Left cardiac atrium (tissue), 4 donors: ENCODE measurements at regions not wholly inside any gene's neighbourhood (a gene's known extent, or its start where the extent isn't known, plus 50 kb on each side); places are given as distances from the start of the nearest gene placed in this dataset.
"Not testable (repeated sequence)": the region's sequence is repeated elsewhere in the genome, so short reads cannot be mapped to it uniquely, and the experiment has no call there.

Source experiments
- ATAC-seq, 2 donors: fragments of 200-7000 bp; cut with Tn5 transposase; one replicate each; pipeline ENCODE4 v1.9.1; 2020; ENCODE audit warnings: mild to moderate bottlenecking in 2 of 2, moderate library complexity in 2 of 2
- DNase-seq: peaks from one replicate; pipeline ENCODE4 v3.0.0-alpha.2; 2020
- intact Hi-C, 2 donors: fragments of 100-400 bp; cut with DNase I; formaldehyde crosslinking; loops; one replicate each; pipeline versions ENCODE4 v1.14.1 to v1.15.1; 2022 to 2023
- donor health status: DM: no; HTN: yes; CAD: no.
- donor health status: DM: no; HTN: yes; CAD: no; lungs with severe emphysema.
- donor health status: DM: yes; HTN: yes; CAD: no.
- donor health status: Dilated cardiomyopathy.

DNA sequence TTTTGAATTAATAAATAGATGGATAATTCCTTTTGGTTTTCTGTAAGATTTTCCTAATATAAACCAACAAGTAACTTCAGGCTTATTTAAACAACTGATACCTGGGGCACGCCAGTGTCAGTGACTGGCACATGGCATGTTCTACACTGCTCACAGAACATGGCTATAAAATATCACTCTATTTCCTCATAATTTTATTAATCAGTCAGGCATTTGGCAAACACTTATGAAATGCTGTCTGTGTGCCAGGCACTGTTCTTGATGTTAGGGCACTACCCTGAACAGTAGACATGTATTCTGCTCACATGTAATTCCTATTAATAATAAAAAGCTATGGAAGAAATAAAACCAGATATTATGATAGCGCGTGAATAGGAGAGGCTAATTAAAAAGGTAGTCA is 661.0 kb downstream of the DTWD2 start:
- intact Hi-C loops: no loop called here
- DNase-seq (no peak), ATAC-seq (no peak)

DNA sequence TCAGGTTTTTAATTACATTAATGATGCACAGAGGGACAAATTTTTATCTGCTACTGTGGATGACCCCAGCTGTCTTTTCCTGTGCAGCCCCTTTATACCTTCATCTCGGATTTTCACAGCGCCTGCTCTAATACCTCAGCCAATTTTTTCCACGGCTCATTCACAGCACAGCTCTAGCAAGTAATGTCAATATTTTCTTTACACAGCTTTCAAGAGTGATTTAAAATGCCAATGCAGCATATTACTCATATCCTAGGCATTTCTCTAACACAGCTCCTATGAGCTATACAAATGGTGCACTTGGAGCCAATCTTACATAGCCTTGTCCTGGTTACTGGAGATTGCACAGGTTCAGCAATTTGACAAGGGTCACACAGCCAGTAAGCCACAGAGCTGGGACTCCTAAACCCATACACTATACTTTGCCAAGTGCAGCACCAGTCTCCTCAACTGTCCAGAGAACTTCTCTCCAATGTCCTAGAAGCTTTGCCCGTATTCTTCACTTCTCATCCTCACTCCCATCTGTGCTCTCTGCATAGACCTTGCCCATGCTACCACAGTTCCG is 661.8 kb downstream of the DTWD2 start:
- DNase-seq: no peak
- no peak for ATAC-seq
- intact Hi-C loops: no loop called here

DNA sequence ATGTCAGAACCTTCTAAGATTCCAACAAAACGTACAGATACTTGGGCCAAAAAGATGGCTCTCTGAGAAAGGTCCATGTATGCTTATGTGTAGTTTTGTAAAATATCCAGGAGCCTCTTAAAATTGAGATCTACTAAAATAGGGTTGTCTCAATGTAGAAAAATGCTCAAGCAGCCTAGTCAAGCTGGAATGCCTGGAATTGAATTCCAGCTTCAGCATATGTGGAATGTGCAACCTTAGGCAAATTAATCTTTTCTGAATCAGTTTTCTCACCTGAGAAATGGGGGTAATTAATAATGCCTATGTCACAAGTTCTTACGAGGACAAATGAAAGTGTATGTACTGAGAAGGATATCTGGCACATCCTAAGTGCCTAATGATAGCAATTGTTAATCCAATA is 662.4 kb downstream of the DTWD2 start:
- intact Hi-C loops: no loop called here
- ATAC-seq (no peak), DNase-seq (no peak)

DNA sequence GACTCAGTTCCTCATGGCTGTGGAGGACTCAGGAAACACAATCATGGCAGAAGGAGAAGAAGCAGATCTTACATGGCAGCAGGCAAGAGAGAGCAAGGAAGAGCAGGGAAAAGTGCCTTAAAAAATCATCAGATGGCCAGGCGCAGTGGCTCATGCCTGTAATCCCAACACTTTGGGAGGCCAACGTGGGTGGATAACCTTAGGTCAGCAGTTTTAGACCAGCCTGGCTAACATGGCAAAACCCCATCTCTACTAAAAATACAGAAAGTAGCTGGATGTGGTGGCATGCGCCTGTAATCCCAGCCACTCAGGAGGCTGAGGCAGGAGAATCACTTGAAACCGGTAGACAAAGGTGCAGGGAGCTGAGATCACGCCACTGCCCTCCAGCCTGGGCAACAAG is 664.6 kb downstream of the DTWD2 start:
- DNase-seq, ATAC-seq, intact Hi-C loops: not testable (repeated sequence)

DNA sequence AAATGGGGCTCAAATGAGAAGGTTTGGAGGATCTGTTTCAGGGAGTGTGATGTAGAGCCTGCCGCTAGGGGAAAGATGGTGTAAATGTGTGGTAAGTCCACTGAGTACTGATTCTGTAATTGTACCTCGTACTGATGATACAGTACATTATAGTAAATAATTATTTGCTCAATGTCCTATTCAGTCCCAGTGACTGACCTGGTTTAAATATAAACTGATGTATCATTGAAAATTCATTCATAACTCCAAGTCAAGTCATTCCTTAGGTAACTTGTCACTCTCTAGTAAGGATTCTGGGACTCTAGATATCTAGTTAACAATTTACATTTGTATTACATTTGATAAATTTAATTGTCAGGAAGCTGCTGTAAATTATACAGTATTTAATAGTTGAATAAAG is 667.3 kb downstream of the DTWD2 start:
- intact Hi-C loops: no loop called here
- ATAC-seq: no peak
- DNase-seq: no peak

DNA sequence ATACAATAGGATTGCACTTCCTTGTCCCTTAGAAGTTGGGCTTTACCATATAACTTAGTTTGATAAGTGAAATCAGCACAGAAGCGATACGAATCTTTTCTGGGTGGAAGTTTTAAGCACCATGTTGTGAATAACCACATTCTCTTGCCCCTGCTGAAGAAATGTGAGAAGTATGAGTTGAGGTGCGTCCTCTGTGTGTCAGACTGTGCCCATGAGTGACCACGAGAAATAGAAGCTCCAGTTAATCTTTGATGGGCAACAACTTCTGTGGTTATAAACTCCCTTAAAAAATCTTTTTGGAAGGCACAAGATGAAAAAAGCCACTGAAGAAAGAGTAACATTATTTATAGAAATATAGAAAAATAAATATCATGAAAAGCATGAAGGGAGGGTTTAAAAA is 668.2 kb downstream of the DTWD2 start:
- ATAC-seq: no peak
- intact Hi-C loops: no loop called here
- DNase-seq: no peak

DNA sequence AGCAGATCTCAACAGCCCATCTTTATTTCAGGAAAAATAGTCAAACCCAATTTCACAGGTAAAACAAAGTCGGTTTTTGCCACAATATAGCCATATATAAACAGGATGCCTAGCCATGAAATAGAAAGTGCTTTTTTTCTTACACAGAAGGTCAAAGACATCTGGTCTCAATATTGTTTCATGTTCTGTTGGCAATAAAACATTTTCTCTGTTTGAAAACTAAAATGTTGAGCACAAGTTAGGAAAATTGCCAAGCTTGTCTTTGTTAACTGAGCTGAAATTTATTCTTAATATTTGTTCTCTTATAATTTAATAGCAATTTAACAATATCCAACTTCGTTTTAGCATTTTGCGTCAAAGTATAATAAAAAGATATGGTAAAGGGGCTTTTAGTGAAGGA is 673.4 kb downstream of the DTWD2 start:
- ATAC-seq (no peak), DNase-seq (no peak)
- intact Hi-C loops: no loop called here

DNA sequence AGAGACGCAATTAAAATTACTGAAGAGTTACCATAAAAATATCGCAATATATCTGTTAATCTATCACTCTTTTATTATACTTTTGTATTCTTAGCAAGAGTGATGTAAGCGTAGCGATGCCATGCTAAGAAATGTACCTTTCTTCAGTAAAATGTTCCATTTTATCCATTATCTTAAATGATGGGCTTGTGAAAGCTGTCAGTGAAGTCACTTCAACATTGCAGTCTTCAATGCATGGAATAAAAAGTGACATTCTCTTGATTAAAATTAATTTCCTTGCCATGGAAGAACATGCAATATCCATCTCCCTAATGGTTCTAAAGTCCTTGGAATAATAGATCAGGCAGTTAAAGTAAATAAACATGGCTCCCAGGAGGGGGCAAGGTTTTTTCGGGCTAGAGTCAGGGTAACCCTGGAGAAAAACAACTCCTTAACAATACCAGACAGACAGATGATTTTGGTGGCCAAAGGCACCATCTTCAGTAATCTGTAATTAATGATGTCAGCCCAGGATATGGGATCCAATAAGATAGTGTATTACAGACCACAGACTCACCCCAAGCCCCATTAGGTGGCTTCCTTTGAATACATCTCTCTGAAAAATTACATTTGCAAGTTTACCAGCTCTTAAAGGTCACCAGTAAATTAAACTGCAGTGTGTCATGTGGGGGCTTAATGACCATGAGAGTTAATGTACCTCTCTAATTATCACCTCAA is 677.1 kb downstream of the DTWD2 start:
- ATAC-seq (no peak), DNase-seq (no peak)
- intact Hi-C loops: no loop called here

DNA sequence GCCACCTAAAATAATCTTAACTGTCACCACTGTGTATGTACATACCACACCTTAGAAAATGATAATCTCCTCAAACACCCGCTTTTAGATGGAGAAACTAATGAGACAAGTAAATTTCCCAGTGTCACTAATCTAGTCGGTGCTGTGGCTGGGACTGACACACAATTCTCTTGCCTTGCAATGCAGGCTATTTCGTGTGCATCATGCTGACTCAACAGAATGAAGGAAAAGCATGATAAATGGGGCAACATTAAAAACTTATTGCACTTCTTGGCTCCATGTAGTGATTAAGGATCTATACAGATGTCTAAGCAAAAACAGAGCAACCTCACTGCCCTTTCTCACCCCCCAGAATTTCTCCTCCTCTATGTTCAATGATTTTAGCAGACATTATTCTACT is 677.9 kb downstream of the DTWD2 start:
- intact Hi-C loops: no loop called here
- ATAC-seq: no peak
- no peak for DNase-seq

DNA sequence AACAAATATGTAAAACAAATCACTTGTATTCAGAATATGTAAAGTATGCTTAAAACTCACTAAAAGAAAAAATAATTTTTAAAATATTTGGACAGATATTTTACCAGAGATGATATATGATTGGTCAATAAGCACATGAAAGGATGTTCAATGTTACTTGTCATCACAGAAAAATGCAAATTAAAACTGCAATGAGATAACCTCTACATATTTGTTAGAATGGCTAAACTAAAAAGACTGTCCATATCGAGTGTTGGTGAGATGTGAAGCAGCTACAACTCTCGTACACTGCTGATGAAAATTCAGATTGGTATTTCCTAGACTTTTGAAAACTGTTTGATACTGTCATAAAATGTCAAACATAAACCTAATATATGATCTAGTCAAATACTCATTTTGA is 685.1 kb downstream of the DTWD2 start:
- ATAC-seq: no peak
- DNase-seq: no peak
- intact Hi-C loops: no loop called here

DNA sequence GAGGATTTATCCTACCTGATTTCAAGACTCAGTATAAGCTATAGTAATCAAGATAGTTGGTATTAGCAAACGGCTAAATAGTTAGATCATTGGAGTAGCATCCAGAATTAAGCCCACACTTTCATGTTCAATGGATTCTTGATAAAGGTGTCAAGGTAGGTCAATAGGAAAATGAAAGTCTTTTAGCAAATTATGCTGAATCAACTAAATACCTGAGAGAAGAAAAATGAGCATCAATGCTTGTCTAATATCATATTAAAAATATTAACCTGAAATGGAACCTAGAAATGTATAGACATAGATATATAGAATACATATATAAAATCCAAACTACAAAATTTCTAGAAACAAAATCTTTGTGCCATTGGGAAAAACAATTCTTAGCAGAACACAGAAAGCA is 685.6 kb downstream of the DTWD2 start:
- intact Hi-C loops: no loop called here
- ATAC-seq (no peak), DNase-seq (no peak)

DNA sequence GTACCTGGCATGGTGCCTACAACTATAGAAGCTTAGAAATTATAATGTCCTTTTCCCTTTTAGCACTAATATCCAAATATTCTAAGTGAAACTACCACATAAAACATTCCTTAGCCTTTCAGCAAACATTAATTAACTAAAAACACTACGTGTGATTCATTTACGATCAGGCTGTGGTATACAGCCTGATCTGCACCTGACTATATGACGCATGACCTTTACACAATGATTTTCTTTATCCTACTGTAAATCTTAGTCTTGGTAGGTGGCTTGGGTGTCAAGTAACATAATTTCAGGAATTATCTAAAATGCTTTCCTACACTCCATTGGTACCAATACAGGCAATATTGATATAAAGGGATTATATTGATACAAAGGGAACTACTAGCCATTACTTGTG is 686.7 kb downstream of the DTWD2 start:
- DNase-seq (no peak), ATAC-seq (no peak)
- intact Hi-C loops: no loop called here

DNA sequence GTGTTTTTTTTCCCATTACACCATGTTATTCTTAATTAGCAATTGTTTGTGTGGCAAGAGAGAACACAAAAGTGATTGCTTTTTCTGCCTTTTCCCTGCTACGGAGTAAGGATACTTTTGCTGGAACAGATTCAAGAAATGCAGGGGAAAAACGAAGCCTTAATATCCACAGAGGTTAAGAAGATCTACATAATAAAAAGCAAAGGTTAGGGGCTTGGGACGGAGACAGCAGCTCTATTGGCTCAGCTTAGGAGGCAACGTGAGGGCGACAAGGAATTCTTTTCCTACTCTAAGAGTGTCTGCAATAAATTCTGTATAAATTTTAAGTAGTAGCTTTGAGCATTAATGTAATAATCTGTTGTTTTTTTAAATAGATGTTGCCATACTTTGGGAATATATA is 693.3 kb downstream of the DTWD2 start:
- intact Hi-C loops: no loop called here
- no peak for ATAC-seq
- no peak for DNase-seq

DNA sequence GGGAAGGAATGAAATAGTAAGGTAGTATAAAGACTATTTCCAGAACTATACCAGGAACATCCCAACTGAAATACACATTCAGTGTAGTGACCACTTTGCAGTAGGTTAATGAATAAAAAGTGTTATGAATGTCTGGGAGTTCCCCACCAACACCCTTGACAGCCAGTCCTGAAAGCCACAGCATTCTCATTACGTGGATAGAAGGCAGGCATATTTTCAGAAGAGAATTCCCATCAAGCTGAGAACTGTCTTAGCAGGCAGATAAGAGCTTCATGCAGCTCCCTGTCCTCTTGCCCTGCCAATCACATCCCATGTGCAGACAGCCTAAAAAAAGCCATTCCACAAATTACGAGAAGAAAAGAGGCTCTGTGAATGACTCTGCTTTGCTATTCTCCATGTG is 695.0 kb downstream of the DTWD2 start:
- peak; percentile 63 to 66 for ATAC-seq
- no peak for DNase-seq
- intact Hi-C loops: no loop called here

DNA sequence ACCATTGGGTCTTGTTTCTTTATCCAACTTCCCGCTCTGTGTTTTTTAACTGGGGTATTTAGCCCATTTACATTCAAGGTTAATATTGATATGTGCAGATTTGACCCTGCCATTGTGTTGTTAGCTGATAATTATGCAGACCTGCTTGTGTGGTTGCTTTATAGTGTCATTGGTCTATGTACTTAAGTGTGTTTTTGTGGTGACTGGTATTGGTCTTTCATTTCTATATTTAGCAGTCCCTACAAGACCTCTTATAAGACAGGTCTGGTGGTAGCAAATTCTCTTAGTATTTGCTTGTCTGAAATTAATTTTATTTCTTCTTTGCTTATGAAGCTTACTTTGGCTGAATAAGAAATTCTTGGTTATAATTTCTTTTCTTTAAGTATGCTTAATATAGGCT is 698.1 kb downstream of the DTWD2 start:
- no peak for ATAC-seq
- intact Hi-C loops: no loop called here
- DNase-seq: no peak

DNA sequence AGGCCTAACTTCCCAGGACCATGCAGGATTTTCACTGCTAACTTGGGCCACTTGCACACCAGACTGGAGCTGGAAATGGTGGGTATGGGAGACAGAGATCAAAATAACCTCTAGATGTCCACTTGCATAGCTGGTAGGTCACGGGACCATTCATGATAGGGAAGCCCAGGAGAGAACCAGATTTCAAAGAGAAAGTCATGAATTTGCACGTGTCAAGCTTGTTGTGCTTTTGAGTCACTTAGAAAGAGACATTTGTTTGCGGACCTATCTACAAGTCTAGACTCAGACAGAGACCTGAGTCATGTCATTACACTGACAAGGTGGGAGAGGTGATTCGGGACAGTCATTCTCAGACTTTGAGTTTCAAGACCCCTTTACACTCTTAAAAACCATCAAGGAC is 704.1 kb downstream of the DTWD2 start:
- DNase-seq, ATAC-seq, intact Hi-C loops: not testable (repeated sequence)

DNA sequence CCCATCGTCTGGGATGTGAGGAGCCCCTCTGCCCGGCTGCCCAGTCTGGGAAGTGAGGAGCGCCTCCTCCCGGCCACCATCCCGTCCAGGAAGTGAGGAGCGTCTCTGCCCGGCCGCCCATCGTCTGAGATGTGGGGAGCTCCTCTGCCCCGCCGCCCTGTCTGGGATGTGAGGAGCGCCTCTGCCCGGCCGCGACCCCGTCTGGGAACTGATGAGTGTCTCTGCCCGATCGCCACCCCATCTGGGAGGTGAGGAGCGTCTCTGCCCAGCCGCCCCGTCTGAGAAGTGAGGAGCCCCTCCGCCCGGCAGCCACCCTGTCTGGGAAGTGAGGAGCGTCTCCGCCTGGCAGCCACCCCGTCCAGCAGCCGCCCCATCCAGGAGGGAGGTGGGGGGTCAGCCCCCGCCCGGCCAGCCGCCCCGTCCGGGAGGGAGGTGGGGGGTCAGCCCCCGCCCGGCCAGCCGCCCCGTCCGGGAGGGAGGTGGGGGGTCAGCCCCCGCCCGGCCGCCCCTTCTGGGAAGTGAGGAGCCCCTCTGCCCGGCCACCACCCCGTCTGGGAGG is 705.8 kb downstream of the DTWD2 start:
- DNase-seq, ATAC-seq, intact Hi-C loops: not testable (repeated sequence)

DNA sequence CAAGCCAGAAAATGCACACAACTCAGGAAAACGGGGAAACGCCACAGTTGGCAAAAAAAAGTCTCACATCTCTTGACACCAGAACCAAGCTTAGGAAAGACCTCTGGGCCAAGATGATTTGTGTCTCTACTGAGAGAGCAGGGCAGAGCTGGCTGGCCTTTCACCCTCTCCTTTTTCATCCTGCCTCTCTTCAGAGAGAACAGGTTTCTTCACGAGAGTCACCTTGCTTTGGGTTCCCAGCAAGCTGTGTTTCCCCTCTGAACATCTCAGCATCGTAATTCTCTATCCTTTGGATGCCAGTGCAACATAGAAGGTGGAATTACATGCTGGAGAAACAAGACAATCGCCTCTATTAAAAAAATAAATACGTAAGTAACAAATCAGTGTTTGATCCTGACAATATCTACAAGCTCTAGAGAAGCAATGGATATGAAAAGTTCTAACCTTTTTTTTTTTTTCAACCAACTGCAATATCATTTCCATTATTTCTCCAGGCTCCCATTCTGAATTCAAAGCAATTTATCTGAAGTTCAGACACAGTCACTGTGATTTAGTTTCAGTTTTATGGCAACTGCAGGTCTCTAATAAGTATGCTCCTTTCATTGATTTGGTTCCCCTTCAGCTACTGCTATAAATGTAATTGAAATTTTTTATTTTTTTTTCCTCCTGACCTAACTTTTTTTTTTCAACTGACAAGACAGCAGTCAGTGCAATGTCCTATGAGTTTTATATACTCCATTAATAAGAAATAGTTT is 708.6 kb downstream of the DTWD2 start:
- intact Hi-C loops: no loop called here

DNA sequence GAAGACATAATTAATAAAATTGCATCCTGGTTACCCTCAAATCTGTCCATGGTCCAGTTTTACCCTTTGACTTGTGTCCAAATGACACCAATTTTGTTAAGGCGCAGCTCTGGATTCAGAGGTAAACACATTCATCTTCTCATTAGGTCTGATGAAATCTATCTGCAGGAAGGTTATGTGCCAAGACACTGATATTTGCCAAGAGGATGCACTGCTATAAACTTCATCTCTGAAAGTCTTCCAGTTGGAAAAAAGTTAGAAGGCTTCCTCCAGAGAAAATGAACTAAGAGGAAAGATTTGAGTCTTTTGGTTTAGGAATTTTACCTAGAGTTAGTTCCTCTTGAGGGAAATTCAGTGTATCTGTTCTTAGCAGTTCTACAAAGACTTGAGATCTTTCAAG is 717.8 kb downstream of the DTWD2 start:
- DNase-seq (no peak), ATAC-seq (peak in 1 of 2 donors; percentile 27)
- intact Hi-C loops: no loop called here

More for the DNA sequence above, 708.6 kb downstream of the DTWD2 start:
- ATAC-seq (no peak), DNase-seq (no peak)

DNA sequence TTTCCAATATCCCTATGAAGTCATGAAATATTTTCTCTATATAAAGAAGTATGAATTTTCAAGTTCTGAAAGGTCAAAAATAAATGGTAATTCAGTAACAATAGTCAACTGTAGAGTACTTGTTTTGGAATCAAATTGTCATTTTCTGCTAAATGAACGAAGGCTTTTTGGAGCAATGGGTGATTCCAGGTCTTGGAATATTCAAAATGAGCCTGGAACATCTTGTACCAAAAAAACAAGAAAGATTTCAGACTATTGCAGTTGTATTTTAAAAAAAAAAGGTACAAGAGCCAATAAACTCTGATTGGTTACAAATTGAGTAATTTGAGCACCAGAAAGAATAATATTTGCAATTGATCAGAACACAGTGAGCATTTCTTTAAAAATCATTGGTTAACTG is 730.1 kb downstream of the DTWD2 start:
- no peak for DNase-seq
- intact Hi-C loops: no loop called here
- no peak for ATAC-seq
